MM.1S (cell line): ENCODE measurements at regions not wholly inside any gene's neighbourhood (a gene's known extent, or its start where the extent isn't known, plus 50 kb on each side); places are given as distances from the start of the nearest gene placed in this dataset.

Source experiments
- DNase-seq: peaks from one replicate; pipeline ENCODE4 v3.0.0-alpha.2; 2015
- H2AFZ ChIP-seq: fragments of 300-600 bp; sonication (generic); 2 replicates; pipeline ENCODE4 v1.6.0; 2016; ENCODE audit warnings: antibody characterized with exemption, low read length
- H3F3A ChIP-seq: fragments of 300-600 bp; sonication (generic); 2 replicates; pipeline ENCODE4 v1.6.1; 2016; ENCODE audit warnings: mild to moderate bottlenecking, antibody characterized with exemption, low read length, moderate library complexity, mixed read lengths; ENCODE audit not compliant: insufficient read depth
- H3K27ac ChIP-seq: fragments of 300-600 bp; sonication (generic); 2 replicates; pipeline ENCODE4 v1.5.1; 2016; ENCODE audit warnings: mild to moderate bottlenecking, low read length
- H3K27me3 ChIP-seq: fragments of 300-600 bp; sonication (generic); replicated peaks from 2 replicates; pipeline ENCODE4 v1.6.0; 2016; ENCODE audit warnings: low read length; ENCODE audit not compliant: insufficient read depth
- H3K36me3 ChIP-seq: fragments of 300-600 bp; sonication (generic); replicated peaks from 2 replicates; pipeline ENCODE4 v1.6.1; 2016; ENCODE audit warnings: mild to moderate bottlenecking, low read length, mixed read lengths; ENCODE audit not compliant: insufficient read depth
- H3K4me1 ChIP-seq: fragments of 300-600 bp; sonication (generic); 2 replicates; pipeline ENCODE4 v1.6.1; 2016; ENCODE audit warnings: low read length, mixed read lengths
- H3K4me2 ChIP-seq: fragments of 300-600 bp; sonication (generic); 2 replicates; pipeline ENCODE4 v1.6.0; 2016; ENCODE audit warnings: low read depth, low read length
- H3K4me3 ChIP-seq: fragments of 300-600 bp; sonication (generic); 2 replicates; pipeline ENCODE4 v1.5.1; 2016; ENCODE audit warnings: low read length, mixed read lengths
- H3K79me2 ChIP-seq: fragments of 300-600 bp; sonication (generic); 2 replicates; pipeline ENCODE4 v1.6.1; 2016; ENCODE audit warnings: mixed run types, low read length, mixed read lengths
- H3K9ac ChIP-seq: fragments of 300-600 bp; sonication (generic); 2 replicates; pipeline ENCODE4 v1.6.1; 2016; ENCODE audit warnings: low read length, mixed read lengths
- H3K9me2 ChIP-seq: fragments of 300-600 bp; sonication (generic); replicated peaks from 2 replicates; pipeline ENCODE4 v1.6.1; 2016; ENCODE audit warnings: mild to moderate bottlenecking, low read length, mixed read lengths; ENCODE audit not compliant: insufficient read depth
- H3K9me3 ChIP-seq: fragments of 300-600 bp; sonication (generic); replicated peaks from 2 replicates; pipeline ENCODE4 v1.6.1; 2016; ENCODE audit warnings: mild to moderate bottlenecking, low read length, mixed read lengths; ENCODE audit not compliant: insufficient read depth
- H4K20me1 ChIP-seq: fragments of 300-600 bp; sonication (generic); 2 replicates; pipeline ENCODE4 v1.6.1; 2016; ENCODE audit warnings: mild to moderate bottlenecking, low read length, moderate library complexity, mixed read lengths; ENCODE audit not compliant: insufficient read depth
- EZH2 ChIP-seq: fragments of 300-600 bp; sonication (generic); optimal IDR thresholded peaks from 2 replicates; pipeline ENCODE3; 2017; ENCODE audit warnings: low read depth, mild to moderate bottlenecking, antibody characterized with exemption, low read length, mixed read lengths
- EZH2phosphoT487 ChIP-seq: fragments of 300-600 bp; sonication (generic); IDR thresholded peaks from 2 replicates; pipeline ENCODE4 v1.6.1; 2018; ENCODE audit warnings: antibody characterized with exemption, low read length
- TF ChIP-seq, protein P1 (sequence below): fragments of 300-600 bp; sonication (generic); IDR thresholded peaks from 2 replicates; pipeline ENCODE4 v1.5.1; 2016; ENCODE audit warnings: antibody characterized with exemption, low read length, mixed read lengths

DNA sequence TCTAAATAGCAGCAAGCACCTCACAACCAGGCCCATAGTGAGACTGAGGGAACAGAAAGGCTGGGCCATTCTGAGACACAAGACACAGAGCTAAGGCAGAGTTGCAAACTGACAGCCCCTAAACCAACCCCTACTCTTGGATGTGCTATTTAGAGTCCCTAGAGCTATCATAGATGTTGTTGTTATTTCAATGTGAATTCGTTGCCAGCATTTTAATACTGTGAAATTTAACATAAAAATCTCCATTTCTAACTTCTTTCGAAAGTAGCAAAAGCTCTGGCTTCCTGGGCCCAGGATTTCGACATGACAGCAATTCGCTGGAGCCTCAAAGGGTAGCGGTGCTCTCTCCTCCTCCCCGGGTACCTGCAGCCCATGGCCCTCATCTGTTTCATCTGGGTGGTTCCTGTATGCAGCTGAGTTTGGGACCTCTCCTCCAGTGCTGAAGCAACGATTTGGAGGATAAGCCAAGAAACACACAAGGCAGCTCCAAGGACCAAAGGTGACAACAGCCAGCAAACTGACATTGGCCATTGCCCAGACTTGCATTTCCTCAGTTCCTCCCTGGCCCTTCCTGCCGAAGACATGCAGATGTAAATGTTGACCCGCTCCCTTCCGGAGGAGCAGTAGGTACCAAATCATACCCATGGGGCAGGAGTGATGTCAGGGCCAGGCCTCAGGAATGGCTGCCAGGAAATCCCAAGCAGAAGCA, 254.4 kb upstream of the NCKAP5 start:
- Histone ChIP-seq H3K4me3 (no peak overlapping the region), H3K27me3 (no peaks in the 10 kb centered on the region), H3K27ac (no peak overlapping the region), H3K4me1 (no peaks in the 10 kb centered on the region), H3K79me2 (no peaks in the 10 kb centered on the region), H2AFZ (no peak overlapping the region), H3K4me2 (no peak overlapping the region), H3K9me3 (no peaks in the 10 kb centered on the region), H3K36me3 (no peaks in the 10 kb centered on the region), H4K20me1 (no peaks in the 10 kb centered on the region), H3K9me2 (no peaks in the 10 kb centered on the region), H3F3A (no peaks in the 10 kb centered on the region), H3K9ac (no peak overlapping the region)
- no peak for DNase-seq
- no peak for TF ChIP-seq EZH2
- TF ChIP-seq, protein P1, sequence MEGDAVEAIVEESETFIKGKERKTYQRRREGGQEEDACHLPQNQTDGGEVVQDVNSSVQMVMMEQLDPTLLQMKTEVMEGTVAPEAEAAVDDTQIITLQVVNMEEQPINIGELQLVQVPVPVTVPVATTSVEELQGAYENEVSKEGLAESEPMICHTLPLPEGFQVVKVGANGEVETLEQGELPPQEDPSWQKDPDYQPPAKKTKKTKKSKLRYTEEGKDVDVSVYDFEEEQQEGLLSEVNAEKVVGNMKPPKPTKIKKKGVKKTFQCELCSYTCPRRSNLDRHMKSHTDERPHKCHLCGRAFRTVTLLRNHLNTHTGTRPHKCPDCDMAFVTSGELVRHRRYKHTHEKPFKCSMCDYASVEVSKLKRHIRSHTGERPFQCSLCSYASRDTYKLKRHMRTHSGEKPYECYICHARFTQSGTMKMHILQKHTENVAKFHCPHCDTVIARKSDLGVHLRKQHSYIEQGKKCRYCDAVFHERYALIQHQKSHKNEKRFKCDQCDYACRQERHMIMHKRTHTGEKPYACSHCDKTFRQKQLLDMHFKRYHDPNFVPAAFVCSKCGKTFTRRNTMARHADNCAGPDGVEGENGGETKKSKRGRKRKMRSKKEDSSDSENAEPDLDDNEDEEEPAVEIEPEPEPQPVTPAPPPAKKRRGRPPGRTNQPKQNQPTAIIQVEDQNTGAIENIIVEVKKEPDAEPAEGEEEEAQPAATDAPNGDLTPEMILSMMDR = no peak
- no peak for TF ChIP-seq EZH2phosphoT487

DNA sequence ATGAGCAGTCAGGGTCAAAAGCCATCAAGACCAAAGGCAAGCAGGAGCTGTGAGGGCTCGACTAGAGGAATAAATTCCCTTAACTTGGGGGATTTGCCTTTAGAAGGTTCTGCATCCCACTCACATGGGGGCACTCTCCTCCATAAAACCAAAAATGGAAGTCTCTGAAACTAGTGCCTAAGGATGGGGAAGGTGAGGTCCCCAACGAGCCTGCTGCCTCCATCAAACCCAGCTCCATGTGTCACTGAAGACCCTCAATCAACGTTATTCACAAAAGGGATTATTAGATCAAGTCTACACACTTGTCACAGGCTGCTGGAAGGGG, 254.9 kb upstream of the NCKAP5 start:
- no peaks in the 10 kb centered on the region for H3F3A ChIP-seq
- H2AFZ ChIP-seq = no peak overlapping the region
- no peak for DNase-seq
- no peaks in the 10 kb centered on the region for H3K9me2 ChIP-seq
- no peak overlapping the region for H3K27ac ChIP-seq
- H4K20me1 ChIP-seq = no peaks in the 10 kb centered on the region
- no peaks in the 10 kb centered on the region for H3K79me2 ChIP-seq
- no peak overlapping the region for H3K9ac ChIP-seq
- no peak overlapping the region for H3K4me2 ChIP-seq
- no peaks in the 10 kb centered on the region for H3K4me1 ChIP-seq
- H3K36me3 ChIP-seq = no peaks in the 10 kb centered on the region
- H3K9me3 ChIP-seq = no peaks in the 10 kb centered on the region
- no peaks in the 10 kb centered on the region for H3K27me3 ChIP-seq
- H3K4me3 ChIP-seq = no peak overlapping the region
- no peak for TF ChIP-seq EZH2phosphoT487
- TF ChIP-seq EZH2 = no peak
- TF ChIP-seq, protein P1 = no peak

DNA sequence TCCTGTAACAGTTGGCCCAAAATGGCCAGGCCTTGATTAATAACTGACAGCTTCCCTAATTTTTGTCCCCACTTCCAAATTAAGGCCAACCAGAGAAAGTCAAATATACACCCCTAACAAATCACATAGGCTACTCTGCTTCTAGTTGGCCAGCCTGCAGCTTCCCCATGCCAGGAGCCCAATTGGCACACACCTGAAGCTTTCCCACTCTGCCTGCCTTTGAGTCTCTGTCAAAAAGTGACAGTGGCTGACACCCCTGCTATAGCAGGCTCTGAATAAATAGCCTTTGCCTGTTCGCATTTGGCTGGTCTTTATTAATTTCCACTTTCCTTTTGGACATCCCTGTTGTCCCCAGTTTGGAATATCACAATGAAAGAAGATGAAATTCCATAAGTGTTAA, 256.6 kb upstream of the NCKAP5 start:
- Histone ChIP-seq H3K27me3 (no peaks in the 10 kb centered on the region), H2AFZ (no peak overlapping the region), H3F3A (no peaks in the 10 kb centered on the region), H3K9ac (no peak overlapping the region), H3K27ac (no peak overlapping the region), H4K20me1 (no peaks in the 10 kb centered on the region), H3K36me3 (no peaks in the 10 kb centered on the region), H3K9me3 (no peaks in the 10 kb centered on the region), H3K4me1 (no peaks in the 10 kb centered on the region), H3K4me3 (no peak overlapping the region), H3K4me2 (no peak overlapping the region), H3K79me2 (no peaks in the 10 kb centered on the region), H3K9me2 (no peaks in the 10 kb centered on the region)
- DNase-seq = no peak
- TF ChIP-seq EZH2phosphoT487 (no peak), EZH2 (no peak)
- TF ChIP-seq, protein P1 = no peak
